Lower leg skin (tissue), 3 donors: ENCODE measurements at regions not wholly inside any gene's neighbourhood (a gene's known extent, or its start where the extent isn't known, plus 50 kb on each side); places are given as distances from the start of the nearest gene placed in this dataset.

Experiments used
- POLR2A ChIP-seq, 2 donors: fragments of 450-650 bp; IDR thresholded peaks; one replicate each; pipeline ENCODE4 v1.6.1; 2016 to 2017; ENCODE audit warnings: antibody characterized with exemption in 2 of 2, mild to moderate bottlenecking in 1 of 2, moderate library complexity in 1 of 2
- TF ChIP-seq, protein P1 (sequence below), 3 donors: fragments of 450-650 bp; IDR thresholded peaks; one replicate each; pipeline ENCODE4 v1.5.1; 2016; ENCODE audit warnings: antibody characterized with exemption in 3 of 3, mild to moderate bottlenecking in 3 of 3, moderate library complexity in 2 of 3

DNA sequence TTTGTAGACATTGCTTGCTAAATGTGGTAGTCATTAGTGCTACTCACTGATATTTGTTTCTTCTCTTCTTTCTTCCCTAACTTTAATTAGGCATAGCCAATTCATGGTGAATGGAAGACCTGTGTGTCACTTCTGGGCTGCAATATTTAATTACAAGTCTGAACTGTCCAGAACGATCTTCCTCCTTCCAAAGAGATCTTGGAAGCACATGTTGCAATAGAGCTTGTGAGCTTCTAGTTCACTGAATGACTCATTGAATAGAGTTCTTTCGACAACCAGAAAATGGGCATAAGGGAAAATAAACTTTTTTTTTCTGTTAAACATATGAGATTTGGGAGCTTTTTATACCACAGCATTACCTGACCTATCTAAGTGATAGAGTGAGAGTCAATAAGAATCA, 1264.6 kb downstream of the PCDH9 start:
- TF ChIP-seq, protein P1, sequence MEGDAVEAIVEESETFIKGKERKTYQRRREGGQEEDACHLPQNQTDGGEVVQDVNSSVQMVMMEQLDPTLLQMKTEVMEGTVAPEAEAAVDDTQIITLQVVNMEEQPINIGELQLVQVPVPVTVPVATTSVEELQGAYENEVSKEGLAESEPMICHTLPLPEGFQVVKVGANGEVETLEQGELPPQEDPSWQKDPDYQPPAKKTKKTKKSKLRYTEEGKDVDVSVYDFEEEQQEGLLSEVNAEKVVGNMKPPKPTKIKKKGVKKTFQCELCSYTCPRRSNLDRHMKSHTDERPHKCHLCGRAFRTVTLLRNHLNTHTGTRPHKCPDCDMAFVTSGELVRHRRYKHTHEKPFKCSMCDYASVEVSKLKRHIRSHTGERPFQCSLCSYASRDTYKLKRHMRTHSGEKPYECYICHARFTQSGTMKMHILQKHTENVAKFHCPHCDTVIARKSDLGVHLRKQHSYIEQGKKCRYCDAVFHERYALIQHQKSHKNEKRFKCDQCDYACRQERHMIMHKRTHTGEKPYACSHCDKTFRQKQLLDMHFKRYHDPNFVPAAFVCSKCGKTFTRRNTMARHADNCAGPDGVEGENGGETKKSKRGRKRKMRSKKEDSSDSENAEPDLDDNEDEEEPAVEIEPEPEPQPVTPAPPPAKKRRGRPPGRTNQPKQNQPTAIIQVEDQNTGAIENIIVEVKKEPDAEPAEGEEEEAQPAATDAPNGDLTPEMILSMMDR (IDR thresholded peaks at IDR 0.05): no peak
- no peak for TF ChIP-seq POLR2A (IDR thresholded peaks at IDR 0.05)
